ENCODE measurements at regions not wholly inside any gene's neighbourhood (a gene's known extent, or its start where the extent isn't known, plus 50 kb on each side); places are given as distances from the start of the nearest gene placed in this dataset.

DNA sequence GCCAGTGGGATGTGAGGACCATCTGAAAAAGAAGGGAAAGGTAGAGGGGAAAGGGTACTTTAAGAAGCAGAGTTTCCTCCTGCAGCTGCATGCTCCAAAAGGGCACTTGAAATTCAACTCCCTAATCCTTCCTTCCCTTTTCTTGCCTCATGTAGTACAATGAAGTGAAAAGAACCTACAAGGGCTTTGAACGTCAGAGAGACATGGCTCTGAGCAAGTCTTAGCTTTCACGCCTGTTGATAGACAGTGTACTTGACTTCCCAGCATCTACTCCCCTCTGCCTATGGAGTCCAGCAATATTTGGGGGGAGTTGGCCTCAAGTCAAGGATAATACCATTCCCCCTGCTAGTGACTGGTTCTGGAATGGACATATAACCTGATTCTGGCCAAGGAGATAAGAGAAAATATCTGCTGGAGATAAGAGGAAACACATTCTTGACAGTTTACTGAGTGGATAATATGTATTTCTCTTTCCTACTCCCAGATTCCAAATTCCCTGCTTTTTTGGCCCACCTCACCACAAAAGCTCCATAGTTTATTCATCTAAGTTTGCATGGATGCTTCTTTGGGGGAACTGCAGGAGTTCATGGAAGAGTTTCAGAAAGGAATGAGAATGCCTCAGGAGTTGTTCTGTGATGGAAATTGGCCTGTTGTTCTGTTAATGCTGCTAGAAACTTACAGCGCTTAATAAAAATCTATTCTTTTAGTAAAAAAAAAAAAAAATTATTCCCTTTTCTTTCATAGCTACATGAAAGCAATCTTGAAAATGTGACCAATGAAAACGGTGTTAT is 193.0 kb upstream of the TPM1 start:
- TF ChIP-seq, protein P1, sequence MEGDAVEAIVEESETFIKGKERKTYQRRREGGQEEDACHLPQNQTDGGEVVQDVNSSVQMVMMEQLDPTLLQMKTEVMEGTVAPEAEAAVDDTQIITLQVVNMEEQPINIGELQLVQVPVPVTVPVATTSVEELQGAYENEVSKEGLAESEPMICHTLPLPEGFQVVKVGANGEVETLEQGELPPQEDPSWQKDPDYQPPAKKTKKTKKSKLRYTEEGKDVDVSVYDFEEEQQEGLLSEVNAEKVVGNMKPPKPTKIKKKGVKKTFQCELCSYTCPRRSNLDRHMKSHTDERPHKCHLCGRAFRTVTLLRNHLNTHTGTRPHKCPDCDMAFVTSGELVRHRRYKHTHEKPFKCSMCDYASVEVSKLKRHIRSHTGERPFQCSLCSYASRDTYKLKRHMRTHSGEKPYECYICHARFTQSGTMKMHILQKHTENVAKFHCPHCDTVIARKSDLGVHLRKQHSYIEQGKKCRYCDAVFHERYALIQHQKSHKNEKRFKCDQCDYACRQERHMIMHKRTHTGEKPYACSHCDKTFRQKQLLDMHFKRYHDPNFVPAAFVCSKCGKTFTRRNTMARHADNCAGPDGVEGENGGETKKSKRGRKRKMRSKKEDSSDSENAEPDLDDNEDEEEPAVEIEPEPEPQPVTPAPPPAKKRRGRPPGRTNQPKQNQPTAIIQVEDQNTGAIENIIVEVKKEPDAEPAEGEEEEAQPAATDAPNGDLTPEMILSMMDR (IDR thresholded peaks at IDR 0.05; ENCODE audit: low read depth, low read length) = no peak
- DNase-seq (ENCODE audit: low read depth, low spot score) = no peak
- H3K4me3 ChIP-seq (ENCODE audit: low read depth, low read length) = no peak overlapping the region
- in situ Hi-C loops (cut with HindIII; ENCODE audit: low sequenced_read_pairs) = no loop called here

- in situ Hi-C loops (cut with HindIII; ENCODE audit: low sequenced_read_pairs) = no loop called here
- TF ChIP-seq, protein P1 (IDR thresholded peaks at IDR 0.05; ENCODE audit: low read depth, low read length) = no peak
- DNase-seq (ENCODE audit: low read depth, low spot score) = no peak
- H3K4me3 ChIP-seq (ENCODE audit: low read depth, low read length) = no peak overlapping the region
Observed at GRCh38 chr15:62850318-62850717, 192.2 kb upstream of the TPM1 start.

GRCh38 chr15:62850791-62851291 is 191.7 kb upstream of the TPM1 start:
- in situ Hi-C loops (cut with HindIII; ENCODE audit: low sequenced_read_pairs) = no loop called here
- DNase-seq (ENCODE audit: low read depth, low spot score) = peak; percentile 81
- TF ChIP-seq, protein P1 (IDR thresholded peaks at IDR 0.05; ENCODE audit: low read depth, low read length) = no peak
- H3K4me3 ChIP-seq (ENCODE audit: low read depth, low read length) = no peak overlapping the region

DNA sequence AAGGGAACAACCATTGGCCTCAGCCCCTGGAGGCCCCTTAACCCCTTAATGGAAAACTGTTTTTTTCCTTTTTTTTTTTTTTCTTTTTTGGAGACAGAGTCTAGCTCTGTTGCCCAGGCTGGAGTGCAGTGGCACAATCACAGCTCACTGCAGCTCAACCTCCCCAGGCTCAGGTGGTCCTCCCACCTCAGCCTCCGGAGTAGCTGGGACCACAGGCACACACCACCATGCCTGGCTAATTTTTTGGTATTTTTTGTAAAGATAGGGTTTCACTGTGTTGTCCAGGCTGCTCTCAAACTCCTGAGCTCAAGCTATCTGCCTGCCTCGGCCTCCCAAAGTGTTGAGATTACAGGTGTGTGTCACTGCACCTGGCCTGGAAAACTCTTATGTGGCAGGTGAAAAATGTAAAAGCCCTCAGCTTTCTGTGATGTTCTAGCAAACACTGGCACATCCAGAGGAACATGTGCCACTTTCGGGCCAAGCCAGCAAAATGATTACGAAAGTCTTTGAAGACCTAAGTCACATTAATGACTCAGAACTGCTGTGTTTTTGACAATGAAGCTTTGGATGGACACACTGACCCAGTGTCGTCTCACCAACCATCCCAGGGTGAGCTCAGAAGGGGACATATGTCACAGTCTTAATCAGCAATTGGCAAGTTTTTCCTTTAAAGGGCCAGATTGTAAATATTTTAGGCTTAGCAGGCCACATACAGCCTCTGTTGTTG is 189.3 kb upstream of the TPM1 start:
- TF ChIP-seq, protein P1 (IDR thresholded peaks at IDR 0.05; ENCODE audit: low read depth, low read length) = no peak
- no peak overlapping the region for H3K4me3 ChIP-seq (ENCODE audit: low read depth, low read length)
- in situ Hi-C loops (cut with HindIII; ENCODE audit: low sequenced_read_pairs) = no loop called here
- DNase-seq (ENCODE audit: low read depth, low spot score) = no peak

- TF ChIP-seq, protein P1 (IDR thresholded peaks at IDR 0.05; ENCODE audit: low read depth, low read length) = no peak
- no peak overlapping the region for H3K4me3 ChIP-seq (ENCODE audit: low read depth, low read length)
Observed at GRCh38 chr15:62853841-62854225, 188.7 kb upstream of the TPM1 start.

DNA sequence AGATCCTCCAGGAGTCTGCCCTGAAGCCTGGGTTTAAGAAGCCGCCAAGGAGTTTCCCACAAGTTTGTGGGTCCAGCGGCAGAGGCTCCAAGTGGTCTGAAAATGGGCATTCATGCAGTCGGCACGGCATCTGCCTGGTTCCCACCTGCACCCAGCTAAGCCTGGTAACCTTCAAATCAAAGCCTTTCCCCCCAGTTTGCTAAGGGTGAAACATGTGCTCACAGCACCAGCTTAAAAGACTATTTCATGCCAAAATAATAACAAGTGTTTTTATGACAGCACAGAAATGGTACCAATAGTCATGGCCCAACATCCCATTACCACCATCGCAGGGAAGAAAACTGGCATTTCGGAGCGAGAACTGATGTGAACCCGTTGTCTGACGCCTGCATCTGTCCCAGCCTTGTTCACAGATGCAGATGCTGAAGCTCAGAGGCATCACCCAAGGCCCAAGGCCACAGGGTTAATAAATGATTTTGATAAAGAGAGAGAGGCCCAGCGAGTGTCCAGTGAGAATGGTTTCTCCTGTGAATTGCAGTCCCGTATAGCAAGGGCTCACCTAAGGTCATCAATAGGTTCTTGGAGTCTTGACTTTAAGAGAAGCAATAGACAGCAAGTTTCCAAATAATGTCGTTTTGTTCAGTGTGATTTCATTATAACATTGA is 188.0 kb upstream of the TPM1 start:
- in situ Hi-C loops (cut with HindIII; ENCODE audit: low sequenced_read_pairs) = no loop called here
- TF ChIP-seq, protein P1 (IDR thresholded peaks at IDR 0.05; ENCODE audit: low read depth, low read length) = no peak
- no peak overlapping the region for H3K4me3 ChIP-seq (ENCODE audit: low read depth, low read length)

More at GRCh38 chr15:62853841-62854225, 188.7 kb upstream of the TPM1 start:
- in situ Hi-C loops (cut with HindIII; ENCODE audit: low sequenced_read_pairs) = no loop called here
- no peak for DNase-seq (ENCODE audit: low read depth, low spot score)

More for the DNA sequence above, 188.0 kb upstream of the TPM1 start:
- no peak for DNase-seq (ENCODE audit: low read depth, low spot score)

All from astrocyte of the spinal cord (primary cell).